K562 (cell line): ENCODE measurements at regions not wholly inside any gene's neighbourhood (a gene's known extent, or its start where the extent isn't known, plus 50 kb on each side); places are given as distances from the start of the nearest gene placed in this dataset.

Experiments used
- CHD7 ChIP-seq: fragments of 200-600 bp; sonication (generic); IDR thresholded peaks from one replicate; pipeline ENCODE4 v1.6.1; 2012; ENCODE audit warnings: mild to moderate bottlenecking, low read depth, low read length, inconsistent platforms
- E2F6 ChIP-seq, 2 experiments: IDR thresholded peaks; 2 replicates each; pipeline ENCODE4 v1.6.1; 2011; ENCODE audit warnings: borderline replicate concordance in 1 of 2, control low read depth in 1 of 2, low read depth in 1 of 2, low read length in 1 of 2, mild to moderate bottlenecking in 1 of 2, mixed read lengths in 1 of 2, moderate library complexity in 1 of 2; ENCODE audit not compliant: insufficient read depth in 1 of 2, insufficient read length in 1 of 2, poor library complexity in 1 of 2, severe bottlenecking in 1 of 2; ENCODE audit errors: extremely low read depth in 1 of 2
- ETV5 ChIP-seq: sonication (generic); formaldehyde crosslinking; IDR thresholded peaks from 2 replicates; pipeline ENCODE4 v1.4.0; 2020; ENCODE audit warnings: low read depth, mild to moderate bottlenecking, missing genetic modification reagents
- JUNB ChIP-seq: fragments of 450-650 bp; formaldehyde crosslinking; conservative IDR thresholded peaks from 2 replicates; pipeline ENCODE4 v1.4.0; 2020; ENCODE audit warnings: mild to moderate bottlenecking
- POLR2A ChIP-seq: fragments of 450-650 bp; conservative IDR thresholded peaks from 2 replicates; pipeline ENCODE4 v1.6.1; 2016
- USF2 ChIP-seq: sonication (generic); formaldehyde crosslinking; IDR thresholded peaks from 2 replicates; pipeline ENCODE4 v1.5.0; 2020; ENCODE audit warnings: missing genetic modification reagents
- YY1 ChIP-seq, 3 experiments: IDR thresholded peaks; 2 replicates each; pipeline ENCODE4 v1.6.1; 2011; ENCODE audit warnings: low read length in 2 of 3, mild to moderate bottlenecking in 2 of 3, moderate library complexity in 2 of 3, borderline replicate concordance in 1 of 3, control low read depth in 1 of 3, low read depth in 1 of 3; ENCODE audit not compliant: insufficient read depth in 3 of 3, insufficient replicate concordance in 2 of 3, control insufficient read depth in 1 of 3, insufficient read length in 1 of 3; ENCODE audit errors: extremely low read depth in 1 of 3
- TF ChIP-seq, protein P1 (sequence below): fragments of 450-650 bp; conservative IDR thresholded peaks from 2 replicates; pipeline ENCODE4 v1.6.1; 2016; ENCODE audit warnings: missing genetic modification characterization, low read depth, mild to moderate bottlenecking, missing compliant biosample characterization, moderate library complexity
- TF ChIP-seq, protein P2 (sequence below): sonication (generic); formaldehyde crosslinking; IDR thresholded peaks from 2 replicates; pipeline ENCODE4 v1.8.1; 2023; ENCODE audit warnings: mild to moderate bottlenecking, missing genetic modification reagents

DNA sequence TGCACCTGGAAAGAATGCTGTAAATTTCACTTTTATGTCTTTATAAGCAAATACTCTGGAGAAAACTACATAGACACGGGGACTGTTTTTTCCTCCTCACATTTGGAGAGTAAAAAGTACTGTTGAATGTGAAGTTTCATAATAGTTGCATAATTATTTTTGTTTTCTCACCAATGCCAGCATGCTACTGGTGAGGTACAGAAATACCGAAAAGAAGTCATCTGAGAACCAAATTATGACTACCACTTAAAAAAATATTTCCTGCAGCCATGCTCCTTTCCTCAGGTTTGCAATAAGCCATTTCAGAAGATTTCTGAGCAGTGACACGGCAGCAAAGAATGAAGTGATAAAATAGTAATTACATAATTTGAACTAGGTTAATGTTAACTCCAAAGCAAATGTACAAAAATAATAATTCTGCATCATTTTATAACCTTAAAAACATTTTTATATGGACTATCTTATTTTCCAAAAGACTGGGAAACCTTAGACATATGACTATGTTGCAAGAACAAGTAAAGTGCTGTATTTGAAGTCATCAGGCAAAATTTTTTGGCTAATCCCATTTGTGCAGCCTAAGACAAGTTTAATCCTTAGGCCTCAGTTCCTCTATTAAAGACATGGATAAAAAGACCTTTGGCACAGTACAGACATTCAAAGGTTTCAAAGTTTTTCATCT is 144.7 kb downstream of the PCSK1 start:
- TF ChIP-seq USF2 (CRISPR knock-in tag) (no peak), POLR2A (no peak), E2F6 (IDR thresholded peaks at IDR 0.05; ENCODE audit: borderline replicate concordance in 1 of 2, extremely low read depth in 1 of 2, insufficient read depth in 1 of 2, insufficient read length in 1 of 2, low read depth in 1 of 2, low read length in 1 of 2, poor library complexity in 1 of 2, severe bottlenecking in 1 of 2) (no peak), CHD7 (no peak), YY1 (IDR thresholded peaks at IDR 0.05; ENCODE audit: borderline replicate concordance in 1 of 3, control insufficient read depth in 1 of 3, extremely low read depth in 1 of 3, insufficient read depth in 3 of 3, insufficient read length in 1 of 3, insufficient replicate concordance in 2 of 3, low read depth in 1 of 3, low read length in 2 of 3) (no peak), JUNB (no peak), ETV5 (CRISPR knock-in tag) (no peak)
- TF ChIP-seq, protein P1, sequence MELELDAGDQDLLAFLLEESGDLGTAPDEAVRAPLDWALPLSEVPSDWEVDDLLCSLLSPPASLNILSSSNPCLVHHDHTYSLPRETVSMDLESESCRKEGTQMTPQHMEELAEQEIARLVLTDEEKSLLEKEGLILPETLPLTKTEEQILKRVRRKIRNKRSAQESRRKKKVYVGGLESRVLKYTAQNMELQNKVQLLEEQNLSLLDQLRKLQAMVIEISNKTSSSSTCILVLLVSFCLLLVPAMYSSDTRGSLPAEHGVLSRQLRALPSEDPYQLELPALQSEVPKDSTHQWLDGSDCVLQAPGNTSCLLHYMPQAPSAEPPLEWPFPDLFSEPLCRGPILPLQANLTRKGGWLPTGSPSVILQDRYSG (tag): no peak
- TF ChIP-seq, protein P2, sequence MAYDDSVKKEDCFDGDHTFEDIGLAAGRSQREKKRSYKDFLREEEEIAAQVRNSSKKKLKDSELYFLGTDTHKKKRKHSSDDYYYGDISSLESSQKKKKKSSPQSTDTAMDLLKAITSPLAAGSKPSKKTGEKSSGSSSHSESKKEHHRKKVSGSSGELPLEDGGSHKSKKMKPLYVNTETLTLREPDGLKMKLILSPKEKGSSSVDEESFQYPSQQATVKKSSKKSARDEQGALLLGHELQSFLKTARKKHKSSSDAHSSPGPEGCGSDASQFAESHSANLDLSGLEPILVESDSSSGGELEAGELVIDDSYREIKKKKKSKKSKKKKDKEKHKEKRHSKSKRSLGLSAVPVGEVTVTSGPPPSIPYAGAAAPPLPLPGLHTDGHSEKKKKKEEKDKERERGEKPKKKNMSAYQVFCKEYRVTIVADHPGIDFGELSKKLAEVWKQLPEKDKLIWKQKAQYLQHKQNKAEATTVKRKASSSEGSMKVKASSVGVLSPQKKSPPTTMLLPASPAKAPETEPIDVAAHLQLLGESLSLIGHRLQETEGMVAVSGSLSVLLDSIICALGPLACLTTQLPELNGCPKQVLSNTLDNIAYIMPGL (CRISPR knock-in tag): no peak
